Calu3 (cell line): ENCODE measurements at regions not wholly inside any gene's neighbourhood (a gene's known extent, or its start where the extent isn't known, plus 50 kb on each side); places are given as distances from the start of the nearest gene placed in this dataset.
A peak's percentile ranks its signal among the peaks of the same experiment; 100 is the strongest.

Experiments used
- BruUV-seq: library from RNA; stranded (reverse); fragments of 400-500 nt; replicated peaks from 2 replicates; lab custom pipeline; 2021; lab: Mats Ljungman, UMichigan
- CTCF ChIA-PET: fragments of 300-600 bp; sonication (Branson Sonifier 250); formaldehyde crosslinking; loops from one replicate; lab custom pipeline; 2022; ENCODE audit warnings: antibody characterized with exemption; lab: Charles Lee
- DNase-seq: peaks from one replicate; pipeline ENCODE4 v3.0.0; 2022
- H3K27ac Mint-ChIP-seq: one replicate; pipeline ENCODE4 v1.8.0; 2022; ENCODE audit warnings: mixed read lengths; ENCODE audit not compliant: unreplicated experiment
- H3K27me3 Mint-ChIP-seq: one replicate; pipeline ENCODE4 v1.8.0; 2022; ENCODE audit warnings: mixed read lengths; ENCODE audit not compliant: unreplicated experiment
- H3K36me3 Mint-ChIP-seq: one replicate; pipeline ENCODE4 v1.8.0; 2022; ENCODE audit warnings: mild to moderate bottlenecking, moderate library complexity, mixed read lengths; ENCODE audit not compliant: insufficient read depth, unreplicated experiment
- H3K4me1 Mint-ChIP-seq: one replicate; pipeline ENCODE4 v1.8.0; 2022; ENCODE audit warnings: mild to moderate bottlenecking, low read depth, mixed read lengths; ENCODE audit not compliant: unreplicated experiment
- H3K4me3 Mint-ChIP-seq: one replicate; pipeline ENCODE4 v1.8.0; 2022; ENCODE audit warnings: mild to moderate bottlenecking, low read depth, moderate library complexity, mixed read lengths; ENCODE audit not compliant: unreplicated experiment
- H3K9me3 Mint-ChIP-seq: one replicate; pipeline ENCODE4 v1.8.0; 2022; ENCODE audit warnings: low read depth, mixed read lengths; ENCODE audit not compliant: unreplicated experiment
- CTCF ChIP-seq: fragments of 200-600 bp; IDR thresholded peaks from one replicate; pipeline ENCODE4 v1.8.0; 2022; ENCODE audit warnings: antibody characterized with exemption; ENCODE audit not compliant: unreplicated experiment
- intact Hi-C: fragments of 100-400 bp; cut with micrococcal nuclease; formaldehyde crosslinking; loops from one replicate; pipeline ENCODE4 v1.10.0; 2022; ENCODE audit not compliant: unreplicated experiment

- DNase-seq, result no peak
- Mint-ChIP-seq H3K27me3 (no peaks in the 10 kb centered on the region), H3K4me3 (no peak overlapping the region), H3K9me3 (no peaks in the 10 kb centered on the region), H3K4me1 (no peaks in the 10 kb centered on the region), H3K27ac (no peak overlapping the region), H3K36me3 (no peaks in the 10 kb centered on the region)
- peak; percentile 45 for TF ChIP-seq CTCF
- CTCF ChIA-PET, result no interaction called here
- BruUV-seq, result no TSS peak
- intact Hi-C loops, result loop anchor here (10.0 kb wide), 2 partner anchors 578 to 728 kb away; partner anchors contain the start of gene BCHE
These were observed 60.4 kb upstream of the SLITRK3 start for GRCh38 chr3:165256554-165257065.

GRCh38 chr3:165254812-165255211 is 58.6 kb upstream of the SLITRK3 start:
- H3K4me3 Mint-ChIP-seq, result no peak overlapping the region
- peak; percentile 42 for DNase-seq
- no peaks in the 10 kb centered on the region for H3K36me3 Mint-ChIP-seq
- BruUV-seq, result no TSS peak
- CTCF ChIA-PET, result interaction anchor here (0.6 to 1.1 kb wide), 3 partner anchors 600 to 1911 kb away, joined by 3 to 5 read pairs (median 3); no protein-coding TSS in a partner anchor
- no peaks in the 10 kb centered on the region for H3K4me1 Mint-ChIP-seq
- no peaks in the 10 kb centered on the region for H3K9me3 Mint-ChIP-seq
- intact Hi-C loops, result loop anchor here (1.0 to 10.0 kb wide), 3 partner anchors 580 to 1777 kb away; partner anchors contain the start of gene BCHE
- no peak overlapping the region for H3K27ac Mint-ChIP-seq
- H3K27me3 Mint-ChIP-seq, result no peaks in the 10 kb centered on the region
- TF ChIP-seq CTCF, result peak; percentile 57
